Fibroblast of lung (primary cell): ENCODE measurements at regions not wholly inside any gene's neighbourhood (a gene's known extent, or its start where the extent isn't known, plus 50 kb on each side); places are given as distances from the start of the nearest gene placed in this dataset.
A peak's percentile ranks its signal among the peaks of the same experiment; 100 is the strongest.

Source experiments
- DNase-seq, 2 donors: peaks; one replicate each; pipeline versions ENCODE4 v3.0.0 to v3.0.0-alpha.2; 2010; ENCODE audit warnings: low read depth in 2 of 2
- H2AFZ ChIP-seq: 2 replicates; pipeline ENCODE4 v1.5.1; 2012; ENCODE audit warnings: low read length, control low read depth, inconsistent platforms
- H3K27ac ChIP-seq: 2 replicates; pipeline ENCODE4 v1.5.1; 2011; ENCODE audit warnings: low read length, control low read depth; ENCODE audit not compliant: insufficient read depth
- H3K27me3 ChIP-seq: 2 replicates; pipeline ENCODE4 v1.5.1; 2011; ENCODE audit warnings: mild to moderate bottlenecking, low read length; ENCODE audit not compliant: control insufficient read depth, insufficient read depth
- H3K36me3 ChIP-seq: 2 replicates; pipeline ENCODE4 v1.5.1; 2011; ENCODE audit warnings: low read length; ENCODE audit not compliant: control insufficient read depth, insufficient read depth
- H3K4me1 ChIP-seq: 2 replicates; pipeline ENCODE4 v1.5.1; 2011; ENCODE audit warnings: low read length; ENCODE audit not compliant: control insufficient read depth, insufficient read depth; ENCODE audit errors: extremely low read depth
- H3K4me2 ChIP-seq: 2 replicates; pipeline ENCODE4 v1.5.1; 2011; ENCODE audit warnings: low read length, control low read depth; ENCODE audit not compliant: insufficient read depth; ENCODE audit errors: extremely low read depth
- H3K4me3 ChIP-seq, 4 experiments: fragments of 200-600 bp in 1 of 4; sonication (generic) in 1 of 4; replicated peaks in 1 of 4; 2 replicates each; pipeline ENCODE4 v1.5.1; 2011 to 2016; ENCODE audit warnings: low read length in 4 of 4, low read depth in 3 of 4, mild to moderate bottlenecking in 3 of 4, control low read depth in 2 of 4, inconsistent platforms in 1 of 4, mixed read lengths in 1 of 4; ENCODE audit not compliant: insufficient read depth in 1 of 4; ENCODE audit errors: control extremely low read depth in 1 of 4
- H3K79me2 ChIP-seq: 2 replicates; pipeline ENCODE4 v1.5.1; 2012; ENCODE audit warnings: mild to moderate bottlenecking, low read length, inconsistent platforms; ENCODE audit not compliant: control insufficient read depth, insufficient read depth
- H3K9ac ChIP-seq: 2 replicates; pipeline ENCODE4 v1.5.1; 2011; ENCODE audit warnings: mild to moderate bottlenecking, low read length, control low read depth; ENCODE audit not compliant: insufficient read depth
- H3K9me3 ChIP-seq: 2 replicates; pipeline ENCODE4 v1.5.1; 2012; ENCODE audit warnings: low read depth, low read length; ENCODE audit not compliant: control insufficient read depth, insufficient read depth
- H4K20me1 ChIP-seq: 2 replicates; pipeline ENCODE4 v1.5.1; 2011; ENCODE audit warnings: low read length; ENCODE audit not compliant: control insufficient read depth, insufficient read depth; ENCODE audit errors: extremely low read depth
- EZH2 ChIP-seq: IDR thresholded peaks from 2 replicates; pipeline ENCODE4 v1.5.1; 2012; ENCODE audit warnings: low read length, control low read depth, mild to moderate bottlenecking; ENCODE audit errors: missing control alignments
- TF ChIP-seq, protein P1 (sequence below), 2 donors: IDR thresholded peaks in 1 of 2; conservative IDR thresholded peaks in 1 of 2; 1 replicate in 1 of 2; 2 replicates in 1 of 2; pipeline ENCODE4 v1.5.1; 2011 to 2012; ENCODE audit warnings: low read length in 2 of 2, control low read depth in 1 of 2, inconsistent platforms in 1 of 2, low read depth in 1 of 2, mild to moderate bottlenecking in 1 of 2

DNA sequence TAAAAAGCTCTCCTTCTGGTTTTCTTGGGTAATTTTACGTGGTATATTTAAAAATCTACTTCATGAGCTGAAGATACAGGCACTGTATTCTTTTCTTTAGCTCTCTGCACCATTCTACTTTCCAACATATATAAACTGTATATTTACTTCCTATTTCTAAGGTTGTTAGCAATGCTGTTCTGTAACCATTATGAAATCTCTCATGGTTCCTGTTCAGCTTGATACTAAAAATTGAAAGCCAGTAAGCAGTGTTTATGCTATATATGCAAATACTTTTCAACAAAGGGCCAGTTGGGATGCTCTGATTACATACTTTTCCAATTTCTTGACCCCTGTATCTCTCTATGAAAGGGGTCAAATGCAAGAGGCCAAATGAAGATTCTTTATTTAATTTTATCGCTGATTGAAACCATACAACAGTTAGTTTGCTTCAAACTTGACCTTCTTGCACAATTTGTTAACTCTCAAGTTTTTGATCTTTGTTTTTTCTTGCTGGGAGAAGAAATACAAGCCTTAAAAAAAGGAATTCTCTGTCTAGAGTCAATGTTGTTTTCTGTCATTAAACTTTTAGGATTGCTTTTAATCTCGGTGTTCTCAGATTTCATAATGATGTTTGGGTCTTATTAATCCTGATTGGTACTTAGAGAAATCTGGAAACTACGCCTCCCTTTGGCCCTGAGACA lies 223.2 kb downstream of the PRL start:
- TF ChIP-seq, protein P1, sequence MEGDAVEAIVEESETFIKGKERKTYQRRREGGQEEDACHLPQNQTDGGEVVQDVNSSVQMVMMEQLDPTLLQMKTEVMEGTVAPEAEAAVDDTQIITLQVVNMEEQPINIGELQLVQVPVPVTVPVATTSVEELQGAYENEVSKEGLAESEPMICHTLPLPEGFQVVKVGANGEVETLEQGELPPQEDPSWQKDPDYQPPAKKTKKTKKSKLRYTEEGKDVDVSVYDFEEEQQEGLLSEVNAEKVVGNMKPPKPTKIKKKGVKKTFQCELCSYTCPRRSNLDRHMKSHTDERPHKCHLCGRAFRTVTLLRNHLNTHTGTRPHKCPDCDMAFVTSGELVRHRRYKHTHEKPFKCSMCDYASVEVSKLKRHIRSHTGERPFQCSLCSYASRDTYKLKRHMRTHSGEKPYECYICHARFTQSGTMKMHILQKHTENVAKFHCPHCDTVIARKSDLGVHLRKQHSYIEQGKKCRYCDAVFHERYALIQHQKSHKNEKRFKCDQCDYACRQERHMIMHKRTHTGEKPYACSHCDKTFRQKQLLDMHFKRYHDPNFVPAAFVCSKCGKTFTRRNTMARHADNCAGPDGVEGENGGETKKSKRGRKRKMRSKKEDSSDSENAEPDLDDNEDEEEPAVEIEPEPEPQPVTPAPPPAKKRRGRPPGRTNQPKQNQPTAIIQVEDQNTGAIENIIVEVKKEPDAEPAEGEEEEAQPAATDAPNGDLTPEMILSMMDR (conservative IDR thresholded peaks at IDR 0.05 in 1 of 2, IDR thresholded peaks at IDR 0.05 in 1 of 2; ENCODE audit: low read depth in 1 of 2, low read length in 2 of 2), result no peak
- no peak for TF ChIP-seq EZH2
- Histone ChIP-seq H3K36me3 (no peaks in the 10 kb centered on the region), H3K27ac (no peak overlapping the region), H3K4me3 (no peak overlapping the region), H2AFZ (no peak overlapping the region), H3K79me2 (no peaks in the 10 kb centered on the region), H3K4me1 (no peaks in the 10 kb centered on the region), H3K4me2 (no peak overlapping the region), H3K27me3 (no peaks in the 10 kb centered on the region), H4K20me1 (no peaks in the 10 kb centered on the region), H3K9ac (no peak overlapping the region), H3K9me3 (no peaks in the 10 kb centered on the region)
- no peak for DNase-seq

DNA sequence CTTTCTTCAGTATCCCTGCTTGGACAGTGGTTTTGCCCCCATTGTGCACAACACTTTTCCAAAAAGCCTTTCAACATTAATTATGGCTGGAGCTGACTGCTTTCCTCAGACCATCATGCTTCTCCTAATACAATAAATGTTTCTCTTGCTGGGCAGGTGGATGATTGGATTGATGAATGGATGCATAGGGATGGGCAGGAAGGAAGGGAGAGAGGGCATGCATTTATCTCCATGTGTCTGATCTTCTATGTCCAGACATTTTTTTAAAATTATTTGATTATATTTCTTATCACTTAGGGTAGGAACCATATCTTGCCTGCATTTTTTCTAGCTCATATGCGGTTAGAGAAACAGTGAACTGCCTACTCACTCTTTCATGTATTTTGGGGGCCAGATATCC lies 218.5 kb downstream of the PRL start:
- Histone ChIP-seq H3K9me3 (no peaks in the 10 kb centered on the region), H2AFZ (no peak overlapping the region), H3K79me2 (no peaks in the 10 kb centered on the region), H3K4me1 (no peaks in the 10 kb centered on the region), H4K20me1 (no peaks in the 10 kb centered on the region), H3K4me2 (no peak overlapping the region), H3K27ac (no peak overlapping the region), H3K27me3 (no peaks in the 10 kb centered on the region), H3K4me3 (no peak overlapping the region), H3K9ac (no peak overlapping the region), H3K36me3 (no peaks in the 10 kb centered on the region)
- DNase-seq, result no peak
- no peak for TF ChIP-seq EZH2
- TF ChIP-seq, protein P1 (conservative IDR thresholded peaks at IDR 0.05 in 1 of 2, IDR thresholded peaks at IDR 0.05 in 1 of 2; ENCODE audit: low read depth in 1 of 2, low read length in 2 of 2), result no peak

DNA sequence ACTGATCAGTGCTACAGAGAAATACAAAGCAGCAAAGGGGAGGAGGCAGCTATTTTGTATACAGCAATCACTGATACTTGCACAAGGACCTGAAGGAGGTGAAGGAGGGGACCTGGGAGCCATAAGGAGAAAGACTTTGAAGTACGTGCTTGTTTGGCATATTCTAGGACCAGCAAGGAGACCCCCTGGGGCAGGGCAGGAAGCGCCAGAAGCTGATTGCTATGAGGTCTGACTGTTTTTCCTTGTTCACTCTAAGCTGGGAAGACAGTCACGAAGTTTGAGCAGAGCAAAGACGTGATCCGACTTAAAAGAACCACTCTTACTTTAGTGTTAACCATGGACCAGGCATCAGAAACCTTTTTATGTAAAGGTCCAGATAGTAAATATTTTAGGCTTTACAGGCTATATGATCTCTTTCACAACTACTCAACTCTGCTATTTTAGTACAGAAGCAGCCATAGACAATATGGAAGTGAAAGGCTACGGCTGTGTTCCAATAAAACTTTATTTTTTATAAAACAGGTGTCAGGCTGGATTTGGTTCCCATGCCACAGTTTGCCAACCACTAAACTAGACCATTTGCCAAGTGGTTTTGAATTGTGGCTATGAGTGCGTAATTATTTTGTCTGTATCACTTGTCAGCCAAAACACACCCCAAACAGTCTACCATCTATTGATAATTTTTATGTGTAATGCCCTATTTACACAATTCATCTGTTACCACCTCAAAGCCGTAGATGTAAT lies 217.9 kb downstream of the PRL start:
- Histone ChIP-seq H3K9me3 (no peaks in the 10 kb centered on the region), H3K27ac (peak overlapping the region; percentile 67), H3K4me2 (no peak overlapping the region), H3K36me3 (no peaks in the 10 kb centered on the region), H4K20me1 (no peaks in the 10 kb centered on the region), H3K9ac (no peak overlapping the region), H3K79me2 (no peaks in the 10 kb centered on the region), H3K27me3 (no peaks in the 10 kb centered on the region), H3K4me3 (no peak overlapping the region), H3K4me1 (peaks cover 2% of the 10 kb centered on the region), H2AFZ (no peak overlapping the region)
- TF ChIP-seq EZH2, result no peak
- TF ChIP-seq, protein P1 (conservative IDR thresholded peaks at IDR 0.05 in 1 of 2, IDR thresholded peaks at IDR 0.05 in 1 of 2; ENCODE audit: low read depth in 1 of 2, low read length in 2 of 2), result no peak
- no peak for DNase-seq
